NOMO-1 treated with DMSO at 0.1 percent for 48 hours (cell line): ENCODE measurements at regions not wholly inside any gene's neighbourhood (a gene's known extent, or its start where the extent isn't known, plus 50 kb on each side); places are given as distances from the start of the nearest gene placed in this dataset.

ENCODE experiments used
- DNase-seq: peaks from one replicate; lab custom pipeline; 2025; ENCODE audit not compliant: unreplicated experiment; lab: John Stamatoyannopoulos, UW

- no peak for DNase-seq
These were observed 578.4 kb upstream of the WWC1 start for GRCh38 chr5:167712986-167713585.

GRCh38 chr5:167713896-167714295 lies 577.5 kb upstream of the WWC1 start:
- no peak for DNase-seq

GRCh38 chr5:167716126-167716775 lies 575.2 kb upstream of the WWC1 start:
- DNase-seq, result no peak

- DNase-seq, result no peak
These were observed 571.2 kb upstream of the WWC1 start for GRCh38 chr5:167720259-167720658.

- no peak for DNase-seq
These were observed 570.7 kb upstream of the WWC1 start for GRCh38 chr5:167720676-167721260.

- no peak for DNase-seq
These were observed 569.5 kb upstream of the WWC1 start for GRCh38 chr5:167721926-167722440.

- peak; percentile 60 for DNase-seq
These were observed 568.1 kb upstream of the WWC1 start for GRCh38 chr5:167723254-167723871.

- DNase-seq, result no peak
These were observed 566.2 kb upstream of the WWC1 start for GRCh38 chr5:167725264-167725663.

- no peak for DNase-seq
These were observed 565.7 kb upstream of the WWC1 start for GRCh38 chr5:167725741-167726140.

GRCh38 chr5:167726642-167727041 lies 564.8 kb upstream of the WWC1 start:
- no peak for DNase-seq

GRCh38 chr5:167730121-167730520 lies 561.3 kb upstream of the WWC1 start:
- no peak for DNase-seq

GRCh38 chr5:167730656-167731055 lies 560.8 kb upstream of the WWC1 start:
- no peak for DNase-seq

GRCh38 chr5:167731951-167732350 lies 559.5 kb upstream of the WWC1 start:
- no peak for DNase-seq

- DNase-seq, result no peak
These were observed 558.9 kb upstream of the WWC1 start for GRCh38 chr5:167732499-167732898.

- DNase-seq, result no peak
These were observed 554.5 kb upstream of the WWC1 start for GRCh38 chr5:167736992-167737391.

- no peak for DNase-seq
These were observed 547.6 kb upstream of the WWC1 start for GRCh38 chr5:167743695-167744464.

- DNase-seq, result no peak
These were observed 545.6 kb upstream of the WWC1 start for GRCh38 chr5:167745868-167746267.

- DNase-seq, result no peak
These were observed 540.9 kb upstream of the WWC1 start for GRCh38 chr5:167750586-167750985.

GRCh38 chr5:167752936-167753335 lies 538.5 kb upstream of the WWC1 start:
- no peak for DNase-seq

- no peak for DNase-seq
These were observed 537.5 kb upstream of the WWC1 start for GRCh38 chr5:167753725-167754490.
